Tibial artery (tissue), 4 donors: ENCODE measurements at regions not wholly inside any gene's neighbourhood (a gene's known extent, or its start where the extent isn't known, plus 50 kb on each side); places are given as distances from the start of the nearest gene placed in this dataset.

ENCODE experiments used
- DNase-seq, 2 donors: peaks; one replicate each; pipeline ENCODE4 v3.0.0-alpha.2; 2019
- H3K27ac ChIP-seq, 2 donors: fragments of 200-600 bp; sonication (generic) in 1 of 2; 1 replicate in 1 of 2; 2 replicates in 1 of 2; pipeline ENCODE4 v1.5.1; 2018 to 2019; ENCODE audit warnings: mild to moderate bottlenecking in 1 of 2
- H3K27me3 ChIP-seq, 2 donors: fragments of 200-600 bp; sonication (generic) in 1 of 2; one replicate each; pipeline versions ENCODE4 v1.5.1 to v1.6.0; 2016 to 2019
- H3K36me3 ChIP-seq, 3 donors: fragments of 200-600 bp; sonication (generic) in 2 of 3; one replicate each; pipeline ENCODE4 v1.5.1; 2016 to 2019; ENCODE audit warnings: mild to moderate bottlenecking in 2 of 3
- H3K4me1 ChIP-seq, 4 donors: fragments of 200-600 bp; sonication (generic) in 2 of 4; 1 replicate in 3 of 4; 2 replicates in 1 of 4; pipeline ENCODE4 v1.5.1; 2016 to 2019
- H3K4me3 ChIP-seq, 2 donors: fragments of 200-600 bp; sonication (generic) in 1 of 2; 1 replicate in 1 of 2; 2 replicates in 1 of 2; pipeline ENCODE4 v1.5.1; 2018 to 2019; ENCODE audit warnings: mild to moderate bottlenecking in 2 of 2
- H3K9me3 ChIP-seq, 3 donors: fragments of 200-600 bp; sonication (generic) in 1 of 3; one replicate each; pipeline ENCODE4 v1.5.1; 2016 to 2019
- intact Hi-C: fragments of 100-400 bp; cut with DNase I; formaldehyde crosslinking; loops from one replicate; pipeline ENCODE4 v1.15.0; 2023; ENCODE audit warnings: low total_unique reads
- TF ChIP-seq, protein P1 (sequence below), 2 experiments: fragments of 200-600 bp in 1 of 2; fragments of 450-650 bp in 1 of 2; IDR thresholded peaks; one replicate each; pipeline ENCODE4 v1.5.1; 2017 to 2019; ENCODE audit warnings: antibody characterized with exemption in 2 of 2, mild to moderate bottlenecking in 1 of 2, moderate library complexity in 1 of 2

DNA sequence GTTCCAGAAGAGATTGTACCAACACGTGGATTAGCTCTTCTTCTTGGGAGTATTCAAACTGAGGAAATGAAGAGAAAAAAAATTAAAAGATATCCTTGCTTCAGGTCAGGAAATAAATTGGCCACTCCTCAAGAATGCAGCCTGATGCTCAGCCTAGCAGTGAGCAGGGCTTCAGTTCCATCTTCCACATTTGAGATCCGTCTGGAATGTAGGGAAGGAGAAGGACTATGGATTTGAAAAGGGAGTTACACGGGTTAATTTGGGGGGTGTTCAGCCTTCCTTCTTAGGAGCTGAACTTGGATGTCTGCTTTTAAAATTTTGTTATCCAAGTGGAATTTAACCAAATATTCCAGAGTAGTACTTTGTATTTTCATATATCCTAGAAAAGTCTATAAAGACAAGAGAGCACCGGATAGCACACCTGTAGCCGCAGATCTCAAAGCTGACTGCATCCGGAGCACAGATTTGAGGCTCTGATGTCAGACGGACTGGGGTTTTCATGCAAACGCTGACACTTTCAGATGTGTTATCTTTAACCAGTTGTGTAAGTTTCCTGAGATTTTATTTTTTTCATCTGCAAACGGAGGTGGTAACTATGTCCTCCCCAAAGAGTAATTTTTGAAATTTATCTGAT, 99.3 kb downstream of the COPS8 start:
- no peak overlapping the region for H3K27ac ChIP-seq
- no peaks in the 10 kb centered on the region for H3K9me3 ChIP-seq
- H3K36me3 ChIP-seq: no peaks in the 10 kb centered on the region
- no peak overlapping the region for H3K4me3 ChIP-seq
- H3K27me3 ChIP-seq: no peaks in the 10 kb centered on the region
- intact Hi-C loops: no loop called here
- no peak for DNase-seq
- H3K4me1 ChIP-seq: peaks cover 0 to 8% (median 0%) of the 10 kb centered on the region in 4 donors
- TF ChIP-seq, protein P1, sequence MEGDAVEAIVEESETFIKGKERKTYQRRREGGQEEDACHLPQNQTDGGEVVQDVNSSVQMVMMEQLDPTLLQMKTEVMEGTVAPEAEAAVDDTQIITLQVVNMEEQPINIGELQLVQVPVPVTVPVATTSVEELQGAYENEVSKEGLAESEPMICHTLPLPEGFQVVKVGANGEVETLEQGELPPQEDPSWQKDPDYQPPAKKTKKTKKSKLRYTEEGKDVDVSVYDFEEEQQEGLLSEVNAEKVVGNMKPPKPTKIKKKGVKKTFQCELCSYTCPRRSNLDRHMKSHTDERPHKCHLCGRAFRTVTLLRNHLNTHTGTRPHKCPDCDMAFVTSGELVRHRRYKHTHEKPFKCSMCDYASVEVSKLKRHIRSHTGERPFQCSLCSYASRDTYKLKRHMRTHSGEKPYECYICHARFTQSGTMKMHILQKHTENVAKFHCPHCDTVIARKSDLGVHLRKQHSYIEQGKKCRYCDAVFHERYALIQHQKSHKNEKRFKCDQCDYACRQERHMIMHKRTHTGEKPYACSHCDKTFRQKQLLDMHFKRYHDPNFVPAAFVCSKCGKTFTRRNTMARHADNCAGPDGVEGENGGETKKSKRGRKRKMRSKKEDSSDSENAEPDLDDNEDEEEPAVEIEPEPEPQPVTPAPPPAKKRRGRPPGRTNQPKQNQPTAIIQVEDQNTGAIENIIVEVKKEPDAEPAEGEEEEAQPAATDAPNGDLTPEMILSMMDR (IDR thresholded peaks at IDR 0.05): no peak

DNA sequence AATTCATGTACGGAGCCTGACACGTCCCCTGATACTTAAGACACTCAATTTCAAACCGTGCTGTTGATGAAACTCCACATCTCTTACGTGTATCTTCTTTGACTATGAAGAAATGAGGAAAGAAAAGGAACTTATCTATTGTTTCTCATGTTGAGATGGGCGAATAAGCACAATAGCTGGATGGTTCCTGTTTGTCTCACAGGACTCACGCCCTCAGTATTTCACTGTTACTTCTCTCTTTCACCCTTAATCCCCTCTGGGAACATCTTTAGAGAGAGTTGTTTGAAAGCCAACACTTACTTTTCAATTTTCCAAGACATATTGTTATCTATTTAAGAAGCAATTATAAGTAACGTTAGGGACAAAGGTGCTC, 99.8 kb downstream of the COPS8 start:
- TF ChIP-seq, protein P1 (IDR thresholded peaks at IDR 0.05): no peak
- no peaks in the 10 kb centered on the region for H3K27me3 ChIP-seq
- H3K9me3 ChIP-seq: no peaks in the 10 kb centered on the region
- DNase-seq: no peak
- no peaks in the 10 kb centered on the region for H3K36me3 ChIP-seq
- intact Hi-C loops: no loop called here
- H3K4me3 ChIP-seq: no peak overlapping the region
- no peak overlapping the region for H3K27ac ChIP-seq
- H3K4me1 ChIP-seq: peaks cover 0 to 8% (median 0%) of the 10 kb centered on the region in 4 donors

DNA sequence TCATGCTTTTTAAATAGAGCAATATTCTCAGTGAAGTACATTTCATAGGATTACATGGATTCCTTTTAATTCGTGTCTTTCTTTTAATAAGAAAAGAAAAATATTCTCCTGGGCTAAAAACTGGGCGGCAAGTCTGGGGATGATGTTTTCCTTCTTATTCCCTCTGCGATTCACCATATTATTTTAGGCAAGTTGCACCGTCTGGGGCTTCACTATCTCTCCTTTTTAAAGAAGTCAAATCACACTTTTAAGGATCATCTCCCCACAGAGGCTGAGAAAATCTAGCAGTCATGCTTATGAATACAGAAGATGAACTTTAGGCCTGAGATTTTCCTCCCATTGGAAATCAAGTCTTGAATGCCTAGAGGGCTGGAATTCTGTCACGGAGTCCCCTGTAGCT, 104.1 kb downstream of the COPS8 start:
- H3K36me3 ChIP-seq: no peaks in the 10 kb centered on the region
- H3K27me3 ChIP-seq: no peaks in the 10 kb centered on the region
- TF ChIP-seq, protein P1 (IDR thresholded peaks at IDR 0.05): no peak
- no peaks in the 10 kb centered on the region for H3K9me3 ChIP-seq
- DNase-seq: no peak
- H3K4me3 ChIP-seq: no peak overlapping the region
- peak overlapping the region in 1 of 2 donors; percentile 21 for H3K27ac ChIP-seq
- intact Hi-C loops: no loop called here
- no peaks in the 10 kb centered on the region for H3K4me1 ChIP-seq

DNA sequence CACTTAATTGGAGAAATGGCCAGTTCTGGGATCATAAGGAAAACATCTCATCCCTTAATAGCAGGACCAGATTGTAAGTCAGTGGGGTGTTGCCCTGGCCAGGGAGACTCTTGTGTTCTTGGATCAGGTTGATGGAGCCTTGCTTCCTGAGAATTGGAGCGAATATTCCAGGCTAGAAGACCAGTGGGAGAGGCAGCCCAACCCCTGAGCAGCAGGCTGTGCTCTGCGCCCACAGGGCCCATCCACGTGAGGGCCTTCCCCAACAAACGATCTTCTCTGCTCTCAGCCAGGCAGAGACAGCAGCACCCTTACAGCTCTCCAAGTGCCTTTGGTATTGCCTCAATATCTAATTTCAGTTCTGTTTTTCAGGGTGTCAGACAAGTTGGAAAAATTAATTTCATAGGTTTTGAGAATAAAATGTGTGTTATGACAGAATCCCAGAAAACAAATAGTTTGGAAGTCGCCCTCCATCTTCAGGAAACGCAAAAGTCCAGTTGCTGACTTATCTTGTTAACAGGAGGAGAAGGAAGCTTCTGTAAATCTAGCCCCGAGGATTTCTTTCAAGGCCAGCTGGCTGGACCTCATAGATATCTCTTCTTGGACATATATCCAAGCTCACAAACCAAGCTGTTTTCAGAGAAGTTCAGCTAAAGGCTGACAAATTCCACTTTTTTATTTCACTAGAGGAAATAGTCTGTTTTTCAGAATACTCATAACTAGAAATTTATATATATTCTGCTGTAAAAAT, 105.5 kb downstream of the COPS8 start:
- Histone ChIP-seq H3K9me3 (no peaks in the 10 kb centered on the region), H3K27ac (peak overlapping the region; percentile 10 to 48), H3K4me1 (no peaks in the 10 kb centered on the region), H3K27me3 (no peaks in the 10 kb centered on the region), H3K4me3 (no peak overlapping the region), H3K36me3 (no peaks in the 10 kb centered on the region)
- intact Hi-C loops: no loop called here
- TF ChIP-seq, protein P1 (IDR thresholded peaks at IDR 0.05): no peak
- peak in 1 of 2 donors; percentile 48 for DNase-seq

DNA sequence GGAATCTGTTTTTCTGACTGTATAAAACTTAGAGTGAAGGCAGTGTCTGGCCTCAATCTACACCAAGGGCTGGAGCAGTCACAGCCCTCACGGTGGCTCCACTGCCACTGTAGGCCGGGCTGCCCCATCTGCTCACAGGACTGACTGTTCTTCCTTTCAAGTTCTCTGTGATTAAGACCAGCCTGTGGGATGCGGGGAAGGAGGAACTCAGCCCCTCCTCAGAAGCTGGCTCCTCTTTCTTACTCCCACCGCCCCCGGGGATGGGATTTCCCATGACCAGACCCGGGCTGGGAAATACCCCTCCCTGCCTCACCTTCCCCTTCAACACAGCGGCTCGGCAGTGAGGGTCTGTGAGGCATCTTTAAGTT, 106.0 kb downstream of the COPS8 start:
- Histone ChIP-seq H3K9me3 (no peaks in the 10 kb centered on the region), H3K4me1 (no peaks in the 10 kb centered on the region), H3K4me3 (no peak overlapping the region), H3K36me3 (no peaks in the 10 kb centered on the region), H3K27ac (peak overlapping the region in 1 of 2 donors; percentile 10), H3K27me3 (no peaks in the 10 kb centered on the region)
- TF ChIP-seq, protein P1 (IDR thresholded peaks at IDR 0.05): no peak
- DNase-seq: no peak
- intact Hi-C loops: no loop called here
